B cell (primary cell): ENCODE measurements at regions not wholly inside any gene's neighbourhood (a gene's known extent, or its start where the extent isn't known, plus 50 kb on each side); places are given as distances from the start of the nearest gene placed in this dataset.

Experiments
- CTCF ChIP-seq: fragments of 200-600 bp; IDR thresholded peaks from one replicate; pipeline ENCODE4 v1.8.0; 2022; ENCODE audit warnings: antibody characterized with exemption, mild to moderate bottlenecking
- EZH2 ChIP-seq: IDR thresholded peaks from 2 replicates; pipeline ENCODE4 v1.6.1; 2012; ENCODE audit warnings: borderline replicate concordance, low read depth, mild to moderate bottlenecking, moderate library complexity, low read length; ENCODE audit not compliant: insufficient read depth, poor library complexity, severe bottlenecking

- no peak for TF ChIP-seq EZH2
- no peak for TF ChIP-seq CTCF
Observed at GRCh38 chr4:85106805-85107336, 140.4 kb upstream of the WDFY3 start.
